ENCODE measurements at regions not wholly inside any gene's neighbourhood (a gene's known extent, or its start where the extent isn't known, plus 50 kb on each side); places are given as distances from the start of the nearest gene placed in this dataset.

DNA sequence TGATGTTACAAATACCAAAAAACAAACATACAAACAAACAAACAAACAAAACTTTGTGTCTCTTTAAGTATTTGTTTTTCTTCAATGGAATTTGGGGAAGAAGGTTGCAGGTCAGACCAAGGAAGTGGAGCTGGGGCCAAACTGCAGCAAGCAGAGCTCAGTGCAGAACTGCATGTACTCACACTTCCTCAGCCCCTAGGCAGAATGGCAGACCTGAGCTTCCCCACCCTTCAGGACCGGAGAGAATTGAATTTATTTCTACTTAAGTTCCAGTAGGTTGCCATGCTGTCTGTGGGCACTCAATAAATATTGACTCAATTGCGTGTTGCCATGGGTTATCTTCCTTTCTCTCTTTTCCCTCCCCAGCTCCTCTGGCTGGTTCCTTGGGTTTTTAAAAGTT is 173.6 kb downstream of the PTGER3 start:
- TF ChIP-seq, protein P1, sequence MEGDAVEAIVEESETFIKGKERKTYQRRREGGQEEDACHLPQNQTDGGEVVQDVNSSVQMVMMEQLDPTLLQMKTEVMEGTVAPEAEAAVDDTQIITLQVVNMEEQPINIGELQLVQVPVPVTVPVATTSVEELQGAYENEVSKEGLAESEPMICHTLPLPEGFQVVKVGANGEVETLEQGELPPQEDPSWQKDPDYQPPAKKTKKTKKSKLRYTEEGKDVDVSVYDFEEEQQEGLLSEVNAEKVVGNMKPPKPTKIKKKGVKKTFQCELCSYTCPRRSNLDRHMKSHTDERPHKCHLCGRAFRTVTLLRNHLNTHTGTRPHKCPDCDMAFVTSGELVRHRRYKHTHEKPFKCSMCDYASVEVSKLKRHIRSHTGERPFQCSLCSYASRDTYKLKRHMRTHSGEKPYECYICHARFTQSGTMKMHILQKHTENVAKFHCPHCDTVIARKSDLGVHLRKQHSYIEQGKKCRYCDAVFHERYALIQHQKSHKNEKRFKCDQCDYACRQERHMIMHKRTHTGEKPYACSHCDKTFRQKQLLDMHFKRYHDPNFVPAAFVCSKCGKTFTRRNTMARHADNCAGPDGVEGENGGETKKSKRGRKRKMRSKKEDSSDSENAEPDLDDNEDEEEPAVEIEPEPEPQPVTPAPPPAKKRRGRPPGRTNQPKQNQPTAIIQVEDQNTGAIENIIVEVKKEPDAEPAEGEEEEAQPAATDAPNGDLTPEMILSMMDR (conservative IDR thresholded peaks at IDR 0.05; ENCODE audit: low read length): no peak
- TF ChIP-seq EZH2phosphoT487 (IDR thresholded peaks at IDR 0.05; ENCODE audit: borderline replicate concordance): no peak
